HG03342 (cell line): ENCODE measurements at regions not wholly inside any gene's neighbourhood (a gene's known extent, or its start where the extent isn't known, plus 50 kb on each side); places are given as distances from the start of the nearest gene placed in this dataset.

Experiments
- ATAC-seq: cut with Tn5 transposase; IDR thresholded peaks from one replicate; pipeline ENCODE4 v1.9.1; 2021; ENCODE audit warnings: mild to moderate bottlenecking, moderate library complexity; ENCODE audit not compliant: unreplicated experiment

DNA sequence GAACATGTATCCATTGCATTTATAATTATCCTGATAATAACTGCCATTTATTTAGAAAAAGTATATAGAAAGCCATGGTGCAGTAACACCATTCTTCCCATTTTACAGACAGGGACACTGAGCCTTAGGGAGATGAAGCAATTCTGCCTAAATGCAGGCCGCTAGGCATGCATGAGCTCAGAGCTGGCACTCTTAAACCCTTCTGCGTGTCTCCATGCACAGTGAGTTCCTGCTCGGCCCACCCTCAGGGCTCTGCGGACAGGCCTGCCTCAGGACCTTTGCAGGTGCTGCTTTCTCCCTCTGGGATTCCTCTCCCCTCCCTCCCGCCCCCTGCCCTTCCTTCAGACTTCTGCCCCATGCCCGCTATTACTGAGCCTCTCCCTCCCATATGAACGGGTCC is 54.3 kb upstream of the WSB1 start:
- no peak for ATAC-seq

DNA sequence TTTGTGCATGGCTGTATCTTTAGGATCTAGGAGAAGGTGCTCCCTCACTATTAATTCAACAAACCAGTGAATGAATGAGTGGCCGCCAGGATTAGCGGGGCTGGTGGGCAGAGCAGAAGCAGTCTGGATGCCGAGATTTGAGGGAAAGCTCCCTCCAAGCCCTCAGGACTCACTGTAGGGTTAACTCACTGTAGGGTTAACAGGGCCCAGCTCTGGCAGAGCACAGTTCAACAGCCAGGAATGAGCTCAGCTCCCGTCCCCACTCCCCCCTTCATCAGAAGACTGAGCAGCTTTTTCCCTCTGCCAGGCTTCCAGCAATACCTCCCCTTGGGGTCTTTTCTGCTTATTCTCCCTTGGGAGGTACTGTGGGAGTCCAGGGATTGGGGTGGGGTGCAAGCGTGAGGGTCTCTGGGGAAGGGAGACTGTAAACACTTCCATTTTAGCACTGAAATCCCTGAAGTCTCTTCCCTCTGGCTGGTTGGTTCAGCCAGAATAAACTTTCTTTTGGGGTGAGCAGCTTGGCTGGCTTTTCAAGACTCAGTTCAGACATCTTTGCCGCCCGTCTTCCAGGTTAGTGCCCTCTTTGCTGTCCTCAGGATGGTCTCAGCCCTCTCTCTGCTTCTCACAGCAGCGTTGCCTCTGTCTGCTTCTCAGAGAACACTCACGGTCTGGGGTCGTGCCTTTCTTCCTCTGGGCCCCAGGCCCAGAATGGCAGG is 53.7 kb upstream of the WSB1 start:
- no peak for ATAC-seq

DNA sequence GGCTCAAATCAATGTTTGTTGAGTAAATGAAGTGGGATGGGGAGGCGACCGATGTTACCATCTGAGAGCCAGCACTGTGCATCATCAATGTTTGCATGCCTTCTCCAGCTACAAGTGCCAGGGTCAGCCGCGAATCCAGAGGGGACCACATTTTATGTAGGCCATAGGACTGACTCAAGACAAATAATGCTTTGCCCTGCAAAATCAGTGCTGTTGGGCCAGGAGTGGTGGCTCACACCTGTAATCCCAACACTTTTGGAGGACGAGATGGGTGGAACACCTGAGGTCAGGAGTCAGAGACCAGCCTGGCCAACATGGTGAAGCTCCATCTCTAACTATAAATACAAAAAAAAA is 53.1 kb upstream of the WSB1 start:
- no peak for ATAC-seq

DNA sequence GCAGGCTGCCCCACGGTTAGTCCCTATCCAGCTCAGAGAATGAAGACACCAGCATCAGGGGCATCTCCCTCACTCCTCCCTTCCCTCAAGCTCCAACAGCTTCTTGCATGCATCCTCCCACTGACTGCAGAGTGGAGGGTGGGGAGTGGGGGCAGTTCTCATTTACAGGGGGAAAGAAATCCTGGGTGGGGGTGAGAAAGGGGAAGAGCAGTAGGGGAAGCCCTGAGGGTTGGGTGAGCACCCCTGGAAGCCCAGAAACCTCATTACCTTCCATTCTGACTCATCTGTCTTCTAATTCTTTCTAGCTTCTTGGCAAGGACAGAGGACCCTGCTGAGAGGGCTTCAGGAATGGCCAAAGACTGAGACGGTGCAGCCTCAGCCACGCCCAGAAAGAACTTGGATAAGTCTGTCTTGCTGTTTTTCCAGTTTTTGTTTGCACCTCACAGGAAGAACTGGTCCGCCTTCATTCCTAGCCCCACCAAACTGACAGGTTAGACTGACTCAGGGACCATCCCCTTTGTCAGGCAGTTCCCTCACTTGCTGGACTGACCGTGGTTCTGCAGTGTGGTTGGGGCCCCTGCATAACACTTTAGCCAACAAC is 52.5 kb upstream of the WSB1 start:
- ATAC-seq = peak; percentile 51

DNA sequence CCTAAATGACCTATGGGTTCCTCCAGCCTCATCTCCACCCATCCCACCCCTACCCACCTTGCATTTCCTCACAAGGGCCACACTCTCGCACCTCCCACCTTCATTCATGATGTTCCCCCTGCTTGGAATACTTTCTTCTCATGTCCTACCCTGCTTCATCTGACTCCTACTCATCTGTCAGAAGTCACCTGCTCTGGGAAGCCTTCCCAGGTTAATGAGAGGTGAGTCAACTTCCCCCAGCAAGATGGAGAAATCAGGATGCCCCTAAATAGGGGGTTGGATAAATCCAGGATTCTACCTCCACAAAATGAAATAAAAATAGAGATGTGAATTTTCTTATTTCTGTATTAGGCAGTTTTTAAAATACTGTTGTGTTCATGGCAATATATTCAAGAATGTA is 51.0 kb upstream of the WSB1 start:
- ATAC-seq = no peak

DNA sequence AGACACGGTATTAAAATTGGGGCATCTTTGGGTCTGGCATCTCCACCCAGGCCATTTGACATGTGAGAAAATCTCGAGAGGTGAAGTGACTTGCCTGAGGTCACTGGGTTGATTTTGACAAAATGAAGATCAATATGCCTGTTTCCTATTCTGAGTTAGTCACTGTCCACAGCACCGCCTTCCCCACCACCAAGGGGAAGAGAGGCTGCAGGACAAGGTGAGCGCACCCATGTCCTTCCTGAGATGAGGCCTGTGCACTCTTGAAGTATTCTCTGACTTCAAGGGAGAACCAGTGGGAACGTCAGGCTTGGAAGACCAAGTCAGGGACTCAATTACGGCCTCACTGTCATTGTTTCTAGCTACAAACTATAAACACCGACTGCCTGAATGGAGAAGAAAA is 49.9 kb upstream of the WSB1 start:
- ATAC-seq = no peak
